K562 (cell line): ENCODE measurements at regions not wholly inside any gene's neighbourhood (a gene's known extent, or its start where the extent isn't known, plus 50 kb on each side); places are given as distances from the start of the nearest gene placed in this dataset.

Experiments used
- ATAC-seq: fragments of 200-7000 bp; cut with Tn5 transposase; 3 replicates; pipeline ENCODE4 v1.9.1; 2020; ENCODE audit warnings: moderate library complexity
- BruUV-seq: library from RNA; stranded (reverse); fragments of 400-500 nt; replicated peaks from 2 replicates; lab custom pipeline; 2021; lab: Mats Ljungman, UMichigan
- CTCF ChIA-PET: fragments of 300-600 bp; formaldehyde crosslinking; extraction: SDS; loops from one replicate; lab custom pipeline; 2021; ENCODE audit warnings: low intra/inter-chr PET ratio; lab: Yijun Ruan, JAX
- POLR2A ChIA-PET: fragments of 300-600, 350-650 bp; sonication (Branson Sonifier 250); formaldehyde crosslinking; extraction: SDS; loops from one replicate; lab custom pipeline; 2021; ENCODE audit warnings: antibody characterized with exemption, inconsistent platforms; lab: Yijun Ruan, JAX
- DNase-seq, 4 experiments: peaks; one replicate each; pipeline versions ENCODE4 v3.0.0 to v3.0.0-alpha.2; 2011 to 2018; ENCODE audit warnings: low spot score in 3 of 4, mixed read lengths in 3 of 4; ENCODE audit errors: extremely low read depth in 1 of 4
- FAIRE-seq: peaks from 2 replicates; lab custom pipeline; 2011; peaks lifted over from hg19 to GRCh38; lab: Jason Lieb, UNC
- H2AFZ ChIP-seq: 2 replicates; pipeline ENCODE4 v1.6.0; 2011; ENCODE audit warnings: low read depth, low read length, control low read depth, inconsistent platforms
- H3K27ac ChIP-seq: fragments of 200-600 bp; 3 replicates; pipeline ENCODE4 v1.8.0; 2011; ENCODE audit warnings: low read depth, mild to moderate bottlenecking, control low read depth, inconsistent platforms, low read length, moderate library complexity, mixed read lengths; ENCODE audit errors: extremely low read depth
- H3K27me3 ChIP-seq, 2 experiments: fragments of 300-600 bp in 1 of 2; 2 replicates in 1 of 2; 3 replicates in 1 of 2; pipeline versions ENCODE4 v1.6.0 to v1.8.0; 2011; ENCODE audit warnings: inconsistent platforms in 2 of 2, low read length in 2 of 2, mild to moderate bottlenecking in 1 of 2, mixed read lengths in 1 of 2, moderate library complexity in 1 of 2; ENCODE audit not compliant: control insufficient read depth in 2 of 2, insufficient read depth in 2 of 2
- H3K36me3 ChIP-seq: fragments of 300-600 bp; 3 replicates; pipeline ENCODE4 v1.8.0; 2011; ENCODE audit warnings: mild to moderate bottlenecking, low read length, inconsistent platforms; ENCODE audit not compliant: control insufficient read depth, insufficient read depth
- H3K4me1 ChIP-seq, 2 experiments: fragments of 200-600 bp in 1 of 2; replicated peaks in 1 of 2; 2 replicates in 1 of 2; 3 replicates in 1 of 2; pipeline versions ENCODE4 v1.5.1 to v1.8.0; 2011; ENCODE audit warnings: inconsistent platforms in 2 of 2, low read length in 2 of 2, mild to moderate bottlenecking in 1 of 2, mixed read lengths in 1 of 2, moderate library complexity in 1 of 2; ENCODE audit not compliant: control insufficient read depth in 2 of 2, insufficient read depth in 2 of 2
- H3K4me2 ChIP-seq: 2 replicates; pipeline ENCODE4 v1.6.1; 2011; ENCODE audit warnings: low read length, control low read depth, inconsistent platforms, mixed read lengths; ENCODE audit not compliant: insufficient read depth
- H3K4me3 ChIP-seq: fragments of 200-600 bp; sonication (generic), shearing (Covaris generic); 2 replicates; pipeline ENCODE4 v1.5.1; 2016; ENCODE audit warnings: control low read depth, inconsistent platforms
- H3K79me2 ChIP-seq: fragments of 200-600 bp; 3 replicates; pipeline ENCODE4 v1.8.0; 2011; ENCODE audit warnings: low read length, inconsistent platforms; ENCODE audit not compliant: control insufficient read depth, insufficient read depth
- H3K9ac ChIP-seq, 2 experiments: 2 replicates each; pipeline versions ENCODE4 v1.6.0 to v1.6.1; 2011; ENCODE audit warnings: low read depth in 2 of 2, low read length in 2 of 2, control low read depth in 1 of 2, inconsistent platforms in 1 of 2, mild to moderate bottlenecking in 1 of 2, mixed read lengths in 1 of 2; ENCODE audit not compliant: insufficient read depth in 1 of 2
- H3K9me1 ChIP-seq: one replicate; pipeline ENCODE4 v1.6.0; 2011; ENCODE audit warnings: inconsistent platforms, mild to moderate bottlenecking, low read length, moderate library complexity; ENCODE audit not compliant: control insufficient read depth, insufficient read depth
- H3K9me3 ChIP-seq: replicated peaks from 2 replicates; pipeline ENCODE4 v1.5.1; 2011; ENCODE audit warnings: low read depth, low read length, inconsistent platforms; ENCODE audit not compliant: control insufficient read depth, insufficient read depth
- H4K20me1 ChIP-seq: replicated peaks from 2 replicates; pipeline ENCODE4 v1.6.1; 2011; ENCODE audit warnings: low read length, inconsistent platforms, mixed read lengths; ENCODE audit not compliant: control insufficient read depth, insufficient read depth
- CBX5 ChIP-seq: IDR thresholded peaks from 2 replicates; pipeline ENCODE4 v1.6.1; 2014; ENCODE audit warnings: low read depth, borderline replicate concordance
- EZH2 ChIP-seq: IDR thresholded peaks from 2 replicates; pipeline ENCODE4 v1.6.1; 2012; ENCODE audit warnings: low read depth, mild to moderate bottlenecking, inconsistent platforms, low read length, borderline replicate concordance
- TGIF2 ChIP-seq: sonication (generic); formaldehyde crosslinking; IDR thresholded peaks from 2 replicates; pipeline ENCODE4 v1.8.1; 2022; ENCODE audit warnings: mild to moderate bottlenecking, missing genetic modification reagents, moderate library complexity
- ZBTB40 ChIP-seq, 2 experiments: fragments of 450-650 bp in 1 of 2; sonication (generic) in 1 of 2; formaldehyde crosslinking in 1 of 2; IDR thresholded peaks; 2 replicates each; pipeline versions ENCODE4 v1.7.1 to v1.9.0; 2016 to 2022; ENCODE audit warnings: inconsistent platforms in 1 of 2, mild to moderate bottlenecking in 1 of 2, missing genetic modification reagents in 1 of 2
- ZNF140 ChIP-seq: fragments of 250-450 bp; sonication (Bioruptor Pico); IDR thresholded peaks from 2 replicates; pipeline ENCODE4 v1.8.0; 2021; ENCODE audit warnings: moderate library complexity, mild to moderate bottlenecking, inconsistent platforms
- ZNF253 ChIP-seq: fragments of 250-450 bp; sonication (Bioruptor Pico); conservative IDR thresholded peaks from 2 replicates; pipeline ENCODE4 v1.6.1; 2021; ENCODE audit warnings: mild to moderate bottlenecking
- WGBS: fragments of 100-300 bp; shearing (Covaris generic); methylation state at CpG from one replicate; pipeline ENCODE4 v1.1.6; 2016; ENCODE audit warnings: low coverage, mixed read lengths; ENCODE audit not compliant: insufficient coverage; ENCODE audit errors: missing lambda C conversion rate; 5-methylcytosine and 5-hydroxymethylcytosine counted together
- in situ Hi-C: fragments of 300-500 bp; cut with MboI; formaldehyde crosslinking; loops from 4 replicates; pipeline ENCODE4 v1.15.0; 2018; ENCODE audit warnings: inconsistent platforms, mixed read lengths
- intact Hi-C: fragments of 100-400 bp; cut with micrococcal nuclease; formaldehyde crosslinking; loops from 2 replicates; pipeline ENCODE4 v1.14.2; 2022

GRCh38 chr1:184287001-184287400 is 99.8 kb upstream of the C1orf21 start:
- Histone ChIP-seq H2AFZ (no peak overlapping the region), H3K4me1 (no peaks in the 10 kb centered on the region), H3K9me3 (no peaks in the 10 kb centered on the region), H3K36me3 (no peaks in the 10 kb centered on the region), H3K79me2 (no peaks in the 10 kb centered on the region), H4K20me1 (no peaks in the 10 kb centered on the region), H3K27ac (no peak overlapping the region), H3K9ac (no peak overlapping the region), H3K27me3 (no peaks in the 10 kb centered on the region), H3K4me2 (no peak overlapping the region), H3K9me1 (no peaks in the 10 kb centered on the region), H3K4me3 (no peak overlapping the region)
- FAIRE-seq, result no peak
- WGBS, result 4% methylated on average over 8 of the region's 8 CpGs
- peak in 1 of 4 experiments; percentile 4 for DNase-seq
- intact Hi-C loops (no loop called here), in situ Hi-C loops (no loop called here)
- no peak for TF ChIP-seq ZBTB40 (IDR thresholded peaks at IDR 0.05)
- TF ChIP-seq ZBTB40 (CRISPR knock-in tag; IDR thresholded peaks at IDR 0.05), result no peak
- TF ChIP-seq CBX5, result 0 out of 2 replicates have a peak, but pooled peaks have one; percentile 25
- no peak for TF ChIP-seq TGIF2 (CRISPR knock-in tag)
- TF ChIP-seq EZH2, result no peak
- no peak for TF ChIP-seq ZNF140 (CRISPR knock-in tag)
- no peak for TF ChIP-seq ZNF253 (CRISPR knock-in tag)
- no peak for ATAC-seq
- CTCF ChIA-PET, result no interaction called here
- POLR2A ChIA-PET, result no interaction called here
- BruUV-seq, result no TSS peak
